ENCODE measurements at regions not wholly inside any gene's neighbourhood (a gene's known extent, or its start where the extent isn't known, plus 50 kb on each side); places are given as distances from the start of the nearest gene placed in this dataset.

GRCh38 chr17:72407931-72408330 is 287.1 kb downstream of the SOX9 start:
- H3K36me3 ChIP-seq (ENCODE audit: control insufficient read depth, insufficient read depth, low read length): no peaks in the 10 kb centered on the region
- no peak overlapping the region for H3K4me3 ChIP-seq (replicated peaks; ENCODE audit: low read depth, low read length)
- TF ChIP-seq CTCF (IDR thresholded peaks at IDR 0.05; ENCODE audit: insufficient read depth, low read length, poor library complexity, severe bottlenecking): no peak
- no peaks in the 10 kb centered on the region for H3K27me3 ChIP-seq (replicated peaks; ENCODE audit: control insufficient read depth, insufficient read depth, low read length)
- no peak for DNase-seq (ENCODE audit: extremely low read depth, insufficient read length)

- H3K27me3 ChIP-seq (replicated peaks; ENCODE audit: control insufficient read depth, insufficient read depth, low read length): no peaks in the 10 kb centered on the region
- TF ChIP-seq CTCF (IDR thresholded peaks at IDR 0.05; ENCODE audit: insufficient read depth, low read length, poor library complexity, severe bottlenecking): no peak
- H3K36me3 ChIP-seq (ENCODE audit: control insufficient read depth, insufficient read depth, low read length): no peaks in the 10 kb centered on the region
- DNase-seq (ENCODE audit: extremely low read depth, insufficient read length): no peak
- no peak overlapping the region for H3K4me3 ChIP-seq (replicated peaks; ENCODE audit: low read depth, low read length)
These were observed 287.8 kb downstream of the SOX9 start for GRCh38 chr17:72408641-72409040.

- no peak for DNase-seq (ENCODE audit: extremely low read depth, insufficient read length)
- Histone ChIP-seq H3K36me3 (ENCODE audit: control insufficient read depth, insufficient read depth, low read length) (no peaks in the 10 kb centered on the region), H3K27me3 (replicated peaks; ENCODE audit: control insufficient read depth, insufficient read depth, low read length) (no peaks in the 10 kb centered on the region), H3K4me3 (replicated peaks; ENCODE audit: low read depth, low read length) (no peak overlapping the region)
- no peak for TF ChIP-seq CTCF (IDR thresholded peaks at IDR 0.05; ENCODE audit: insufficient read depth, low read length, poor library complexity, severe bottlenecking)
These were observed 288.7 kb downstream of the SOX9 start for GRCh38 chr17:72409405-72410002.

- no peak for DNase-seq (ENCODE audit: extremely low read depth, insufficient read length)
- Histone ChIP-seq H3K27me3 (replicated peaks; ENCODE audit: control insufficient read depth, insufficient read depth, low read length) (no peaks in the 10 kb centered on the region), H3K4me3 (replicated peaks; ENCODE audit: low read depth, low read length) (no peak overlapping the region), H3K36me3 (ENCODE audit: control insufficient read depth, insufficient read depth, low read length) (no peaks in the 10 kb centered on the region)
- TF ChIP-seq CTCF (IDR thresholded peaks at IDR 0.05; ENCODE audit: insufficient read depth, low read length, poor library complexity, severe bottlenecking): no peak
These were observed 290.3 kb downstream of the SOX9 start for GRCh38 chr17:72411124-72411563.

GRCh38 chr17:72412650-72413076 is 291.8 kb downstream of the SOX9 start:
- Histone ChIP-seq H3K27me3 (replicated peaks; ENCODE audit: control insufficient read depth, insufficient read depth, low read length) (no peaks in the 10 kb centered on the region), H3K36me3 (ENCODE audit: control insufficient read depth, insufficient read depth, low read length) (no peaks in the 10 kb centered on the region), H3K4me3 (replicated peaks; ENCODE audit: low read depth, low read length) (no peak overlapping the region)
- TF ChIP-seq CTCF (IDR thresholded peaks at IDR 0.05; ENCODE audit: insufficient read depth, low read length, poor library complexity, severe bottlenecking): no peak
- DNase-seq (ENCODE audit: extremely low read depth, insufficient read length): no peak

Data from GM06990 (cell line).